ENCODE measurements at regions not wholly inside any gene's neighbourhood (a gene's known extent, or its start where the extent isn't known, plus 50 kb on each side); places are given as distances from the start of the nearest gene placed in this dataset.
"Not testable (repeated sequence)": the region's sequence is repeated elsewhere in the genome, so short reads cannot be mapped to it uniquely, and the experiment has no call there.

DNA sequence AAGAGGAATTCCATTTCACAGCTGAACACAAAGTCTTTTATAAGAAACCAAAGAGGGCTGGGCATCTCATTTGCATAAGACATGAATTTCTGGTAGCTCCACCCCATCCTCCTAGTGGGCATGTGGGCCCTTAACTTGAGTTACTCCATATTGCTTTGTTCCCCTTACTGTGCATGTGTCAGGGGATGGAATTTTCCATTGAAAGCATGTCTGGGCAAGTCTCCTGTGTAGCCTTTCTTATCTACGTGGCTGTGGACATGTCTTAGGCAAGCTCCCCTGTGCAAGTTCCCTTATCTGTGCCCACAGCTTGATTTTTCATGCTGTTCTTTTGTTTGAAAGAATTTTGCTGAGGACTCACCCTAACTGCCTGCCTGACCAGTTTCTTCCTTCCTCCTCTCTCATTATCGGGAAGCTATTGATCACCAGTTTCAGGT lies 123.5 kb upstream of the JADE1 start:
- no peaks in the 10 kb centered on the region for H3K9me3 ChIP-seq (ENCODE audit: low read depth, low read length)
- no peak for DNase-seq (ENCODE audit: low read depth, low spot score)
- H3K27ac ChIP-seq, result no peak overlapping the region
- no peak overlapping the region for H3K9ac ChIP-seq (ENCODE audit: insufficient read length)
- TF ChIP-seq EZH2 (IDR thresholded peaks at IDR 0.05), result no peak
- no peak for TF ChIP-seq POLR2AphosphoS5 (IDR thresholded peaks at IDR 0.05; ENCODE audit: borderline replicate concordance, low read depth, low read length)
- no peak for TF ChIP-seq FOXP2 (optimal IDR thresholded peaks at IDR 0.05; ENCODE audit: control extremely low read depth, extremely low read length, insufficient read depth)
- no peaks in the 10 kb centered on the region for H3K36me3 ChIP-seq (ENCODE audit: insufficient read depth, low read length)
- H3K4me3 ChIP-seq, result no peak overlapping the region

DNA sequence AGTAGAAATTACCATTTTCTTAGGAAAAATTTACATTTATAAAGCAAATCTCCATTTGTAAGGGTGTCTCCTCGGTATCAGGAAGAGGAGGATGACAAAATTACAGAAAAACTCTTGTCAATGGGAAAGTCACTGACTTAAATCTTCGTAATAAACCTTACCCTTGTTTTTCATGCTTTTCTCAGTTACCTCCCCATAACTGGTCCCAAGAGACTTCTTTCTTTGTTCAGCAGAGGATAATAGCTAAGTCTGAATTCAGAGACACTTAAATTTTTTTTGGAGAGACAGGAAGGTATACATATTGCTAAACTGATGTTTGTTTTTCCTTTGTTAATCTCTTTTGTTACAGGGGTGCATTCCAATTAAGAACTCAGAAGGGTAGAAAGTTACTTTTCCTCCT lies 125.5 kb upstream of the JADE1 start:
- H3K36me3 ChIP-seq (ENCODE audit: insufficient read depth, low read length), result no peaks in the 10 kb centered on the region
- no peak overlapping the region for H3K4me3 ChIP-seq
- no peak for DNase-seq (ENCODE audit: low read depth, low spot score)
- no peaks in the 10 kb centered on the region for H3K9me3 ChIP-seq (ENCODE audit: low read depth, low read length)
- no peak overlapping the region for H3K9ac ChIP-seq (ENCODE audit: insufficient read length)
- H3K27ac ChIP-seq, result no peak overlapping the region
- TF ChIP-seq POLR2AphosphoS5 (IDR thresholded peaks at IDR 0.05; ENCODE audit: borderline replicate concordance, low read depth, low read length) (no peak), EZH2 (IDR thresholded peaks at IDR 0.05) (no peak), FOXP2 (optimal IDR thresholded peaks at IDR 0.05; ENCODE audit: control extremely low read depth, extremely low read length, insufficient read depth) (no peak)

DNA sequence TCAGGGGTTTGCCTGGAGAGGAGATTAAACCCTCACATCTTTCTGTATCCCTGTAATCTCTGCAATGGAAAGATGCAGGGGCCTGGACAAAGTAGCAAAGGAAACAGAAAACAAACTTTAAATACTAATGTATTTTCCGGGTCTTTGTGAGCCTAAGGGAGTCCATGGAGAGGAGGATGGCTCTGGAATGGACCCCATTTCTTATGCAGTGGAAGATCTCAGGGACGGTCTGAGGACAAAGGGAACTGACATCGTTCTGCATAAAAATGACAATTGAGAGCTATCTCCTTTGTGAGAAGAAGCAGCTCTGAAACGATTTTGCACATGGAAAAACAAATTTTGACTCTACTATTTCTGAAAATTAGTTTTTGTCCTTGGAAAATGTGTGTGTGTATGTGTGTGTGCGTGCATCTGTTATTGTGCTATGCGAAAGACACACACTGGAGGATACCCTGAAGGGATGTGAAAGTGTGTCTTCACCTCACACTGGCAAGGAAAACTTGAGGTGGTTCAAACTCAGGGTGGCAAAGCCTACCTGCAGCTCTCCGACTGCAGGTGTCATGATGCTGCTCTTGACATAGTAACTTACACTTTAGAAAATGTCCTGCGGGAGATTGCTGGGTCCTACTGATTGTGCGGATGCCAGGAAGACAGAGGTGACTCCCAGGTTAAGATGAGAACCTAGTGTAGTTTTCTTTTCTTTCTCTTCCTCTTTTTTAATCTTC lies 126.4 kb upstream of the JADE1 start:
- H3K4me3 ChIP-seq, result no peak overlapping the region
- no peaks in the 10 kb centered on the region for H3K36me3 ChIP-seq (ENCODE audit: insufficient read depth, low read length)
- no peak for DNase-seq (ENCODE audit: low read depth, low spot score)
- H3K27ac ChIP-seq, result no peak overlapping the region
- TF ChIP-seq FOXP2 (optimal IDR thresholded peaks at IDR 0.05; ENCODE audit: control extremely low read depth, extremely low read length, insufficient read depth), result no peak
- no peak for TF ChIP-seq POLR2AphosphoS5 (IDR thresholded peaks at IDR 0.05; ENCODE audit: borderline replicate concordance, low read depth, low read length)
- no peak for TF ChIP-seq EZH2 (IDR thresholded peaks at IDR 0.05)
- H3K9me3 ChIP-seq (ENCODE audit: low read depth, low read length), result no peaks in the 10 kb centered on the region
- H3K9ac ChIP-seq (ENCODE audit: insufficient read length), result no peak overlapping the region

DNA sequence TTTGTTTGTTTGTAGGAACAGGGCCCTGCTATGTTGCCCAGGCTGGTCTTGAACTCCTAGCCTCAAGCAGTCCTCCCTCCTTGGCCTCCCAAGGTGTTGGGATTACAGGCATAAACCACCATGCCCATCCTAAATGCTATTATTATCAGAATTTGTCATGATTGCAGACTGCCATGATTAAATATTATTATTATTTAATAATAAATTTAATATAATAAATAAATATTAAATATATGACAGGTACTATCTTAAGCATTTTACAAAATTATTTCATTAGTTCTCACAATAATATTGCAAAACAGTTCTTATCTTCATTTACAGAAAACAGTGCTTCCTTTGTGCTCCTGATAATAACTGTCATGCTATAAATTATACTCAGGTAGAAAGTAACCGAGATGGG lies 133.4 kb upstream of the JADE1 start:
- H3K27ac ChIP-seq, result no peak overlapping the region
- TF ChIP-seq FOXP2 (optimal IDR thresholded peaks at IDR 0.05; ENCODE audit: control extremely low read depth, extremely low read length, insufficient read depth) (no peak), EZH2 (IDR thresholded peaks at IDR 0.05) (no peak), POLR2AphosphoS5 (IDR thresholded peaks at IDR 0.05; ENCODE audit: borderline replicate concordance, low read depth, low read length) (no peak)
- no peak overlapping the region for H3K4me3 ChIP-seq
- H3K9me3 ChIP-seq (ENCODE audit: low read depth, low read length), result no peaks in the 10 kb centered on the region
- no peak overlapping the region for H3K9ac ChIP-seq (ENCODE audit: insufficient read length)
- DNase-seq (ENCODE audit: low read depth, low spot score), result no peak
- no peaks in the 10 kb centered on the region for H3K36me3 ChIP-seq (ENCODE audit: insufficient read depth, low read length)

DNA sequence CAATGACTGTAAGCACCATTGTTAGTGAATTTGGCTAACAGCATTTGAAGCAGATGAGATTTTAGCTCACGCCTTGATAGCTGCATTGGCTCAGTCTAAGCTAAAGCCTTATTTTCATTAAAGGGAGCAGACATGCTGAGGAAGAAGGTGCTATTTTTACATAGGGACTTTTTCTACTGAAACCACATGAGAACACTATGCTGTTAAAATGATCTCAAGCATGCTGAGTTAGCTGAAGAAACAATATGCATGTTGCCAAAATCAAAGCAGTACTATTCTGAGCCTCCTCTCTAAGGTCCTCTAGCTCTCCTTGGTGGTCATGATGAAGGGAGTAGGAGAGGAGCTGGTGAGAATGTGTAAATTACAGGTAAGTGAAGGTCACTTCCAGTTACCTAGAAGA lies 134.4 kb upstream of the JADE1 start:
- H3K9ac ChIP-seq (ENCODE audit: insufficient read length), result no peak overlapping the region
- DNase-seq (ENCODE audit: low read depth, low spot score), result no peak
- H3K4me3 ChIP-seq, result no peak overlapping the region
- no peak for TF ChIP-seq EZH2 (IDR thresholded peaks at IDR 0.05)
- no peak for TF ChIP-seq POLR2AphosphoS5 (IDR thresholded peaks at IDR 0.05; ENCODE audit: borderline replicate concordance, low read depth, low read length)
- no peak for TF ChIP-seq FOXP2 (optimal IDR thresholded peaks at IDR 0.05; ENCODE audit: control extremely low read depth, extremely low read length, insufficient read depth)
- H3K9me3 ChIP-seq (ENCODE audit: low read depth, low read length), result no peaks in the 10 kb centered on the region
- no peak overlapping the region for H3K27ac ChIP-seq
- no peaks in the 10 kb centered on the region for H3K36me3 ChIP-seq (ENCODE audit: insufficient read depth, low read length)

DNA sequence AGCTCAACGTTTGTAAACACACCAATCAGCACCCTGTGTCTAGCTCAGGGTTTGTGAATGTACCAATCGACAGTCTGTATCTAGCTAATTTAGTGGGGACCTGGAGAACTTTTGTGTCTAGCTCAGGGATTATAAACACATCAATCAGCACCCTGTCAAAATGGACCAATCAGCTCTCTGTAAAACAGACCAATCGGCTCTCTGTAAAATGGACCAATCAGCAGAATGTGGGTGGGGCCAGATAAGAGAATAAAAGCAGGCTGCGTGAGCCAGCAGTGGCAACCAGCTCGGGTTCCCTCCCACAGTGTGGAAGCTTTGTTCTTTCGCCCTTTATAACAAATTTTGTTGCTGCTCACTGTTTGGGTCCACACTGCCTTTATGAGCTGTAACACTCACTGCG lies 136.3 kb upstream of the JADE1 start:
- not testable (repeated sequence) for DNase-seq (ENCODE audit: low read depth, low spot score); H3K9ac ChIP-seq (ENCODE audit: insufficient read length); H3K36me3 ChIP-seq (ENCODE audit: insufficient read depth, low read length); H3K9me3 ChIP-seq (ENCODE audit: low read depth, low read length); H3K27ac ChIP-seq; H3K4me3 ChIP-seq

DNA sequence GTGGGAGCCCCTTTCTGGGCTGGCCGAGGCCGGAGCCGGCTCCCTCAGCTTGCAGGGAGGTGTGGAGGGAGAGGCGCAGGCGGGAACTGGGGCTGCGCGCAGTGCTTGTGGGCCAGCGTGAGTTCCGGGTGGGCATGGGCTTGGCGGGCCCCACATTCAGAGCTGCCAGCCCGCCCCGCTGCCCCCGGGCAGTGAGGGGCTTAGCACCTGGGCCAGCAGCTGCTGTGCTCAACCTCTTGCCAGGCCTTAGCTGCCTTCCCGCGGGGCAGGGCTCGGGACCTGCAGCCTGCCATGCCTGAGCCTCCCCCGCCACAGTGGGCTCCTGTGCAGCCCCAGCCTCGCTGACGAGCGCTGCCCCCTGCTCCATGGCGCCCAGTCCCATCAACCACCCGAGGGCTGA lies 136.9 kb upstream of the JADE1 start:
- H3K4me3 ChIP-seq; H3K9me3 ChIP-seq (ENCODE audit: low read depth, low read length): not testable (repeated sequence)

DNA sequence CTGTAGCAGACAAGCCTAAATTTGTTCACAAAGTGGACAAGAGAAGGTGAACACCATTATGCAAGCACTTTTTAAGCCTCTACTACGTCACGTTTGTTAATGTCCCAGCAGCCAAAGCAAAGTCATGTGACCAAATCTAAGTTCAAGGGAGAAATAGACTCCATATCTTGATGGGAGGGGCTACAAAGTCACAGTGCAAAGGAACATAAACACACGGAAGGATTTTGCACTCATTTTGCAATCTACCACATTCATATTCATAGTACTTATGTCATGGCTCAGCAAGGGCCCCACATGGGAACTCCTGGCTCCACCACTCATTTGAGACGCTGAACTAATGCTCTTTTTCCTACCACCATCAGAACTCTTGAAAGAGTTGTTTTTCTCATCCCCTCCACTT lies 139.0 kb upstream of the JADE1 start:
- Histone ChIP-seq H3K4me3 (no peak overlapping the region), H3K9ac (ENCODE audit: insufficient read length) (no peak overlapping the region), H3K36me3 (ENCODE audit: insufficient read depth, low read length) (no peaks in the 10 kb centered on the region), H3K27ac (no peak overlapping the region), H3K9me3 (ENCODE audit: low read depth, low read length) (no peaks in the 10 kb centered on the region)
- no peak for TF ChIP-seq EZH2 (IDR thresholded peaks at IDR 0.05)
- no peak for TF ChIP-seq FOXP2 (optimal IDR thresholded peaks at IDR 0.05; ENCODE audit: control extremely low read depth, extremely low read length, insufficient read depth)
- TF ChIP-seq POLR2AphosphoS5 (IDR thresholded peaks at IDR 0.05; ENCODE audit: borderline replicate concordance, low read depth, low read length), result no peak
- no peak for DNase-seq (ENCODE audit: low read depth, low spot score)

More for the DNA sequence above, 136.9 kb upstream of the JADE1 start:
- DNase-seq (ENCODE audit: low read depth, low spot score); H3K27ac ChIP-seq; H3K36me3 ChIP-seq (ENCODE audit: insufficient read depth, low read length); H3K9ac ChIP-seq (ENCODE audit: insufficient read length): not testable (repeated sequence)

DNA sequence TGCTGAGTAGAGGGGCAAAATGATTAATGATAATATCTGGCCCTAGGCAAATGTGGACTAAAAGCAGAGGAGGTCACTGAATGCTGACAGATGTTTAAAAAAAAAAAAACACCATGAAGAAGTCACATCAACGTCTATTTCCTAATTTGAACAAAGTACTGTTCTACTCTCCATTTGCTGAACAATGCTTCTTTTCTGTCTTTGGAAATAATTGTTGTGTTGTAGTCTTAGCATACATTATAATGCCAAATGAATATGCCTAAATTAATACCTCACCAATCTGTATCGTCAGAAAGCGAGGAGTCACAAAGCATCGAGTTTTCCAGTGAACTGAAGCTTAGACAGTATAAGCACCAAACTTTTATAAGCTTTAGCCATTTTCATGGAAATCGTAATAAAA lies 140.9 kb upstream of the JADE1 start:
- H3K9me3 ChIP-seq (ENCODE audit: low read depth, low read length), result no peaks in the 10 kb centered on the region
- TF ChIP-seq FOXP2 (optimal IDR thresholded peaks at IDR 0.05; ENCODE audit: control extremely low read depth, extremely low read length, insufficient read depth), result no peak
- TF ChIP-seq EZH2 (IDR thresholded peaks at IDR 0.05), result no peak
- no peak for TF ChIP-seq POLR2AphosphoS5 (IDR thresholded peaks at IDR 0.05; ENCODE audit: borderline replicate concordance, low read depth, low read length)
- no peak overlapping the region for H3K9ac ChIP-seq (ENCODE audit: insufficient read length)
- no peak overlapping the region for H3K4me3 ChIP-seq
- H3K27ac ChIP-seq, result no peak overlapping the region
- H3K36me3 ChIP-seq (ENCODE audit: insufficient read depth, low read length), result no peaks in the 10 kb centered on the region
- no peak for DNase-seq (ENCODE audit: low read depth, low spot score)
